CD4-positive, alpha-beta T cell treated with Interleukin-6 at 100 ng/mL for 8 hours (primary cell): ENCODE measurements at regions not wholly inside any gene's neighbourhood (a gene's known extent, or its start where the extent isn't known, plus 50 kb on each side); places are given as distances from the start of the nearest gene placed in this dataset.
"Not testable (repeated sequence)": the region's sequence is repeated elsewhere in the genome, so short reads cannot be mapped to it uniquely, and the experiment has no call there.

Experiments
- DNase-seq: peaks from one replicate; pipeline ENCODE4 v3.0.0-alpha.2; 2020; ENCODE audit warnings: mixed read lengths, low spot score

DNA sequence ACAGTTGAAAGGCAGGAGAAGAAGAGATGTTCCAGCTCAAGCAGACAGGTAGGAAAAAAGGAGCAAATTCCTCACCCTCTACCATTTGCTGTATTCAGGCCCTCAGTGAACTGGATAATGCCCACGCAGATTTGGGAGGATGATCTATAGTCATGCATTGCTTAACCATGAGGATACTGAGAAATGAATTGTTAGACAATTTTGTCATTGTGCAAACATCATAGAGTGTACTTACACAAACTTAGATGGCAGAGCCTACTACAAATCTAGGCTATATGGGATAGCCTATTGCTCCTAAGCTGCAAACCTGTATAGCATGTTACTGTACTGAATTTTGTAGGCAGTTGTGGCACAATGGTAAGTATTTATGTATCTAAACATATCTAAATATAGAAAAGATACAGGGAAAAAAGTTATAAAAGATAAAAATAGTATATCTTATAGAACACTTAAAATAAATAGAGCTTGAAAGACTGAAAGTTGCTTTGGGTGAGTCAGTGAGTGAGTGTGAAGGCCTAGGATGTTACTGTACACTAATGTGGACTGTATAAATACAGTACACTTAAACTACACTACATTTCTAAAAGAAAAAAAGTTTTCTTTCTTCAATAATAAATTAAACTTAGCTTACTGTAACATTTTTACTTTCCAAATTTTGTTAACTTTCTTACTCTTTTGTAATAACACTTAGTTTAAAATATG lies 672.3 kb downstream of the UTRN start:
- DNase-seq, result no peak

- DNase-seq, result no peak
Observed at GRCh38 chr6:144969154-144969553, 684.0 kb downstream of the UTRN start.

DNA sequence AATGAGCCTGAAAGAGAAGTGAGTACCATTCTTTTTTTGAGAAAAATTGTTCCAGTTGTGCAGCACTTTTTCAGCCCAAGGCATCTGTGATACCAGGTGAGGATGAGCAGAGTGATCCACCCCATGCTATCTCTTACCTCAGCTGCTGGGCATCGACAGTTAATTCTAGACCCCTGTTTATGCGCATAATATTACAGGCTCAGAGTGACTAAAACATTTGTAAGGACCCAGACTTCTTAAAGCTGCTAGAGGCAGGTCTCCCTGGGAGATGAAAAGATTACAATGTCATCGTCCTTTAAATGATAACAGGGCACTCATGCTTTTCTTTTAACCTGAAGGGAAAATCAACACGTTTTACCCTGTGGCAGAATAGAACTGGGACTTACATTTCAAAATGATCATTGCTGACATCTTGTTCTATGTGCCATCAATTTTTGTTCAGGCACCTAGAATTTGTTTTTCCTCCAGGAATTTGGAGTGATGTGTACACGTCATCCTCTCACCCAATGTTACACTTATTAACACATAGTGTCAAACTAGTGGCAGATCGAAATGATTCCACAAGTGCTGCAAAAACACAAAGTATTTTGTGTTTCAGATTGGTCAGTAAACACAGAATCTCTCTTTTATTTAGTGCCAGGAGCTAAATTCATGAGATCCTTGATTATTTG lies 684.6 kb downstream of the UTRN start:
- DNase-seq, result no peak

GRCh38 chr6:144977250-144977864 lies 692.2 kb downstream of the UTRN start:
- not testable (repeated sequence) for DNase-seq

DNA sequence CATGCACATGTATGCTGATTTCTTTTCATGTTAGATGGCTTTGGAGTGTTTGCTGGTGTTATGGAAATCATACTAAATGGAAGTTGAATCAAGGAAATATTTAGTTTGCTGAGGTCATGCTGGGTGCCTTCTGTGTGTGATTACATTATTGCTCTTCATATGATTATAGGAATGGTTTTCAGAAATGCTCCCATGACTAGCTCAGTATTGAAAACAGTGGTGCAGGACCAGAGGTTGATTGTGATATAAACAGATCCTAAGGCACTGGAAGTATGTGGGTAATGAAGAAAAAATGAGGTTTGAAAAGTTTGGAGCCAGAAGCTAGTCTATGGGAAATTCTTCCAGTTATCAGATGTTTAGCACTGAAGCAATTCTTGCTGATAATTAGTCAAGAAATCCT lies 693.1 kb downstream of the UTRN start:
- no peak for DNase-seq

GRCh38 chr6:144986271-144986670 lies 701.1 kb downstream of the UTRN start:
- no peak for DNase-seq

- no peak for DNase-seq
Observed at GRCh38 chr6:144989319-144990107, 704.4 kb downstream of the UTRN start.

- no peak for DNase-seq
Observed at GRCh38 chr6:144990784-144991183, 705.6 kb downstream of the UTRN start.

DNA sequence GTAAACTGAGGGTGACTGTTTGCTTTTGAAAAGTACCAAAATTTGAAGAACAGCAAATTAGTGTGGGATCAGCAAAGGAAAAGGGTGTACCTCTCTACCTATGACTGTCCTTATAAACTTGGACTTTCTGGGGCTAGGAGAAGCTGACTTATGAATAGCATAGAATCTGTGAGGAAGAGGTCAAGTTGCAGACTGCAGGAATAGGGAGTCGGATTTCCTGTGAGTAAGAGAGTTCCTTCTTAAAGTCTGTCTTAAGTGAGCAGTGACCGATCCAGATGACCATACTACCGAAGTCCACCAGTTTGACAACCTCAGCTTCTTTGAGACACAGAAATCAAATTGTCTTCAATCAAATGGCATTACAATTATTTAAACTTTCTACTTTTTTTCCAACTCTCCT lies 708.7 kb downstream of the UTRN start:
- DNase-seq, result no peak

GRCh38 chr6:144997996-144998395 lies 712.9 kb downstream of the UTRN start:
- DNase-seq, result no peak

GRCh38 chr6:144999127-144999526 lies 714.0 kb downstream of the UTRN start:
- DNase-seq, result no peak

DNA sequence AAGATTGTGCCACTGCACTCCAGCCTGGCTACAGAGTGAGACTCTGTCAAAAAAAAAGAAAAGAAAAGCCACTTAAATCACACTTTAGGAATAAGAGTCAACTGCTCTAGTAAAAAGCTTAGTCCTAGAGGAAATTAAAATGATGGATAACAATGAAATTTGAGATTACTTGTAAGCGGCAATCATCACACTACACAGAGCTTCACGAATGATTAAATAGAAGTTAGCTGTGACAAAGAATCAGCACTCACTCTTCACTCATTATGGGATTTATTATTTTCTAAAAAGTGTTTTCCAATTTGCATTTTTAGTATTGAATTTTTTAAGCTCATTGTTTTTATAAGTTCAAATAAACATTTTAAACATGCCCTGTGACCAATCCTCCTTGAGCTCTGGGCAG lies 718.0 kb downstream of the UTRN start:
- DNase-seq, result no peak

DNA sequence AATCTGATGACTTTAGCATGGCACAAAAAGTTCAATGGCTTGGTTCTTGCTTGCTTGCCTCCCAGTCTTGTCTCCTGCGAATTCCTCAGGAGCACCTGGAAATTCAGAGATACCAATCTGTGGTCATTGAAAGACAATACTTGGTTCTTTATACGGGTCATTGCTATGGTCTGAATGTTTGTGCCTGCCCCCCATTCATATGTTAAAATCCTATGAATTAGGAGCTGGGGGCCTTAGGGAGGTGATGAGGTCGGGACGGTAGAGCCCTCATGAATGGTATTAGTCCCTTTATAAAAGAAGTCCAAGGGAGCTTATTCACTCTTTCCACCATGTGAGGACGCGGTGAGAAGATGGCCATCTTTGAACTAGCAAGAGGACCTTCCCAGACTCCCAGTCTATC lies 721.8 kb downstream of the UTRN start:
- DNase-seq, result no peak

DNA sequence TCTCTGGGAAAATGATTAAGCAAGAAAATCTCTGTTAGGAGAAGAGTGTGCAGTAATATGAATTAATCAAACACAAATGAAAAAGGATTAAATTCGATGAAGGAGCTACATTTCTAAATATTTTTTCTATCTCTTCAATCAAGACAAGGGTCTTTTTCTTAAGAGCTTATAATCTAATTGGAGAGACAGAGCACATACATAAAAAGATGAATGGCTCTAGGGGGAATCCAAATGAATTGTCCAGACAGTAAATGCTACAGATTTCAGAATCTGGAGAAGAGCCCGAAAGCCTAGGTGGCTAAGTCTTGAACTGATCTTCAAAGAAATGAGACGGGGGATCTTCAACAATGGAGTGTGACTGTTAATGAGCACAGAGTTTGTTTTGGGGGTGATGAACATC lies 723.6 kb downstream of the UTRN start:
- DNase-seq, result no peak

DNA sequence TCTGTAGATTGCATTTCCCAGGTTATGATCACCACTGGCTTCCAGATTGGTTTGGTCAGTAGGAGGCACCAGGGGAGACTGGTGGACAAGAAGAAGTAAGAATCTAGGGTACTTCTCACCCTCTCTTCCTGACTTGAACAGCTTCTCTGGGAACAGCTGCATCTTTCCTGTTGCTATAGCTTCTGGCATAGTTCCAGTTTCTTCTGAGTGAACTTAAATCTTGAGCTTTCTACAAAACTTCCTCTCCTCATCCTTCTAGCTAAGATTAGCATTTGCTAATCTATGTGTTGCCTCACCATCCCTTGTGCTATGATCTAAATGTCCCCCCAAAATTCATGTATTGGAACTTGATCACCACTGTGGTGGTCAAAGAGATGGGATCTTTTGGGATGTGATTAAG lies 724.6 kb downstream of the UTRN start:
- DNase-seq, result no peak

GRCh38 chr6:145012039-145012662 lies 723.2 kb downstream of the EPM2A start:
- DNase-seq, result no peak

- no peak for DNase-seq
Observed at GRCh38 chr6:145015739-145016558, 719.4 kb downstream of the EPM2A start.

DNA sequence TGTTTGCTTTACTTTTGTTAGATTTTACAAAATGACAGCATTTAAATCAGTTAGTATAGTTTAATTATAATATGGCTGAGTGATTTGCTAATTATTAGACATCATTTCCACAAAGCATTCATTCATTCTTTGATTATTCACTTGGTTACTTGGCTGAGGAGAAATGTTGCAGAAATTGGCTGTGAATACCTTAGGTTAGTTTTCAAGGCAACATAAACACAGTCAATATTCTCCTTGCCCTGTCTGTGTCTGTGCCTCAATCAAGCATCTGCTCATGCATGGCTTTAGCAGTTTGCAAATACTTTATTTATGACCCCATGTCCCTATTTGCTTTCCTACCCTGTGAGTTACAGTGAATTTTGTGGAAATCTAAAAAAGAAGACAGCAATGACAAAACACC lies 718.3 kb downstream of the EPM2A start:
- DNase-seq, result no peak

DNA sequence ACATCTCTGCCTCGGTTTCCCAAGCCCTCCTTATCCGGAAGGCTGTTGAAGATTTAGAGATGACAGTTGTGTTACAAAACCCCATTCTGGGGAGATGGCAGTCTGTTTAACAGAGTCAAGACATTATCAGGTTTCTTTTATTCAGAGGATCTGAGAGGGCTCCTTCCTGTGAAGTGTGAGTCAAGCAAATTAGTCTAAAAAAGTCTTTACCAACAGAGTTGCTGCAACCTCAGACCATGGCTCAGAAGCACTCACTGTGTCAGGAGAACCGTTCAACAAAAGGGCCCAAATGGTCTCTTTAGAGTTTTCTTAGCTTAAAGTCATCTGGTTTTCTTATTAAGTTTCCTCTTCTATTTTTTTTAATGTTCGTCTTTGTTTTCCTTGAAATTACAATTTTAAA lies 717.8 kb downstream of the EPM2A start:
- no peak for DNase-seq

DNA sequence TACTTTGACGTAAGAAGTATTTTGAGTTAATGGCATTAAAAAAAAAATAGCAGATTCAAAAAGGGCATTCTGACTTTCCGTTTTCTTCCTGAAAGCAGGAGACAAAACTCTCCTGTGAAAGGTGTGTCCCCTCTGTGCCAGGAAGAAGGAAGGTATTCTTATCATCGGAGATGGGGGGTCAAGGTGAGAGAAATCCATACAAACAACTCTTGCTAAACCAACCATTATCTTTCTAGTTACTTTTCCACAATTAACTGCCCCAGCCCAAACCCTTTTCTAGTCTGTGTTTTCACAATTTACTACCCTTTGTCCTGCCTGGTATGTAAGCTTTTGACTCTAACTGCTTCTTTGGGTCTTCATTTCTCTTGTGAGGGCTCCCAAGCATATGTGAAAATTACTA lies 717.3 kb downstream of the EPM2A start:
- DNase-seq, result no peak

DNA sequence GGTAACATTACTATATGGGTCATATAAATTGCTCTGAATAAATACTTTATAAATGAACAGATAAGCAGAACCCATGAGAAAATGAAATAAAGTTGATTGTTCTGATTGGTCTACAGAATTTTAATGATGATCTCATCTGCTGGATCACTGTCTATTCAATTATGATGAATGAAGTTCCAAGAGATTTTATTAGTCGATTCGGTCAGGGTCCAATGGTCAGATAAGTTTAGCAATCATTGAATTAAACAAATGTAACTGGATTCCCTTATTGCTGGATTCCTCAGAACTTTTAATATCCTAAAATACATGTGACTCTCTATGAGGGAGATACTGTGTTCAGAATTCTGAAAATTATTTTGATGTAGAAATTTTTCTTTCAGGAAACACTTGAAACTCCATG lies 715.2 kb downstream of the EPM2A start:
- DNase-seq, result no peak
